ENCODE measurements at regions not wholly inside any gene's neighbourhood (a gene's known extent, or its start where the extent isn't known, plus 50 kb on each side); places are given as distances from the start of the nearest gene placed in this dataset.

DNA sequence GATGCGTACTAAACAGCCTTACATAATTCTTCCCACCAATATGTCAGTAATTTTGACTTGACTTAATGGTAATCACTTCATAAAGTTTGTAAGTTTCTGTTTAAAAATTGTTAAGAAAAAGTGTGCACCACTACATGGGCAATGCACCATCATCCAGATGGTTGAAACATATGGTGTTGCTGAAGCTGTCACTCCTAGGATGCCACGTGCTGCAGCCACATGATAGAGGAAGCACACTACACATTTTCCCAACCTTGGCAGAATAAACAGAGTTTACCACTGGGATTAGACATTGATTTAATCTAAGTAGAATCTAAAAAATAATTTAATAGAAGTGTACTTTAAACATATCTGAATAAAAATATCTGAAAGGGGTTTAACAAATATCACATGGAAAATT lies 1209.9 kb downstream of the NSUN3 start:
- TF ChIP-seq, protein P1, sequence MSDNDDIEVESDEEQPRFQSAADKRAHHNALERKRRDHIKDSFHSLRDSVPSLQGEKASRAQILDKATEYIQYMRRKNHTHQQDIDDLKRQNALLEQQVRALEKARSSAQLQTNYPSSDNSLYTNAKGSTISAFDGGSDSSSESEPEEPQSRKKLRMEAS (IDR thresholded peaks at IDR 0.05; ENCODE audit: low read depth, low read length): peak; percentile 38; the same call in 1 of the 2 replicates
- TF ChIP-seq, protein P2, sequence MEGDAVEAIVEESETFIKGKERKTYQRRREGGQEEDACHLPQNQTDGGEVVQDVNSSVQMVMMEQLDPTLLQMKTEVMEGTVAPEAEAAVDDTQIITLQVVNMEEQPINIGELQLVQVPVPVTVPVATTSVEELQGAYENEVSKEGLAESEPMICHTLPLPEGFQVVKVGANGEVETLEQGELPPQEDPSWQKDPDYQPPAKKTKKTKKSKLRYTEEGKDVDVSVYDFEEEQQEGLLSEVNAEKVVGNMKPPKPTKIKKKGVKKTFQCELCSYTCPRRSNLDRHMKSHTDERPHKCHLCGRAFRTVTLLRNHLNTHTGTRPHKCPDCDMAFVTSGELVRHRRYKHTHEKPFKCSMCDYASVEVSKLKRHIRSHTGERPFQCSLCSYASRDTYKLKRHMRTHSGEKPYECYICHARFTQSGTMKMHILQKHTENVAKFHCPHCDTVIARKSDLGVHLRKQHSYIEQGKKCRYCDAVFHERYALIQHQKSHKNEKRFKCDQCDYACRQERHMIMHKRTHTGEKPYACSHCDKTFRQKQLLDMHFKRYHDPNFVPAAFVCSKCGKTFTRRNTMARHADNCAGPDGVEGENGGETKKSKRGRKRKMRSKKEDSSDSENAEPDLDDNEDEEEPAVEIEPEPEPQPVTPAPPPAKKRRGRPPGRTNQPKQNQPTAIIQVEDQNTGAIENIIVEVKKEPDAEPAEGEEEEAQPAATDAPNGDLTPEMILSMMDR (IDR thresholded peaks at IDR 0.05; ENCODE audit: low read depth, low read length): no peak
- no peak for TF ChIP-seq POLR2A (IDR thresholded peaks at IDR 0.05; ENCODE audit: extremely low read depth, insufficient read length)
